Epithelial cell of prostate (primary cell): ENCODE measurements at regions not wholly inside any gene's neighbourhood (a gene's known extent, or its start where the extent isn't known, plus 50 kb on each side); places are given as distances from the start of the nearest gene placed in this dataset.

Experiments used
- DNase-seq: peaks from one replicate; pipeline ENCODE4 v3.0.0-alpha.2; 2011; ENCODE audit warnings: low read depth, low spot score
- H3K27ac ChIP-seq: fragments of 450-650 bp; 2 replicates; pipeline ENCODE4 v1.5.1; 2017; ENCODE audit warnings: mild to moderate bottlenecking

DNA sequence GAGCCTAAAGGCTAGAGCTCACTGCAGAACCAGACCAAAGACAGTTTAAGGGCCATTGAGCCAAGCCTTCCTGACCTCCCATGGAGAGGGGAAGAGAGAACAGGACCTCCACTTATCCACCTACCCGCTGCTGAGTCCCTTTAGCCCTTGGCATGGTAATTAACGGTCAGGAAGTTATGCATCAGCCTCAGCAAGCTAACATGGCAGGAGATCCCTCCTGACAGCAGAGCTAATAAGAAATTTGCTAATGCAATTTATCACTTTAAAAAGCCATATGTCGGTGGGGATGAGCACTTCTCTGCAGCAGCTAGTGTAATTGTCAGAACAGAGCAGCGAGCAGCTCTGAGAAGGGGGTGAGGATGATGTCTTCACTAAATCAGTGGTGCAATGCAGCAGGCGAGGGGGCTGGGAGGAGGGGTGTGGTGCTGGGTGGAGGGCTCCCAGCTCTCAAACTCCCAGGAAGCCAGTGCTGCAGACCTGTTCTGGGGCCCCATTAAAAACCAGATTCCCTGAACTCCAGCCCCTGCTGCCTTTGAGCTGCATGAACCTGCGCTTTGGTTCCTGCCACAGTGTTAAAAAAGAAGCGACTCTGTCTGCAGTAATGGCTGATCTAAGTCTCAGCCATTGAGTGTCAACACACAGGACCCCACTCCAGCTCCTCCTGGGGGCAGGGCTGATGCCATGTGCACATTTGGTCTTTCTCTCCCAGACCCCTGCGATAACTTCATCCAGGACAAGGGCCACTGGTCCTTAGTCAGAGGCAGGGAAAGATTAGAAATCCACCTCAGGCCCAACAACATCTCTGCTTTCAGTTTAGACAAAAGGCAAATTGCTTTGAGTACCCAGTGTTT is 63.0 kb upstream of the CALM2 start:
- H3K27ac ChIP-seq = no peak overlapping the region
- DNase-seq = no peak

DNA sequence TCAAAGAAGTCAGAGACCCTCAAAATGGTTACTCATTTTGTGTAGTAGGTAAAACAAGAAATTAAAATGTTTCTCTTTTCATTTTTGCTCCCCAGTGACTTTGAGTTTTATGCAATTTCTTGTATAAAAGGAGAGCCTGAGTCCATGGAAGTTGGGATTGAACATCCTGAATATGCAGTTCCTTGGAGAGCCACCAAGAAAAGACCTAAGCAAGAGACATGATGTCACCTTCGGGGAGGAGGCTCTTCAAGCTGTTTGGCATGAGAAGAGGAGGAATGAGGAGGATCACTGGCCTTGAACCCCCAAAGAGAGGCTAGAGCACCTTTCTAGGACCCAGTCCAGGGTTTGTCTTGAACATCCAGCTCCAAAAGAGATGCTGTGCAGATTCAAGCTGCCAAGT is 62.3 kb upstream of the CALM2 start:
- no peak overlapping the region for H3K27ac ChIP-seq
- DNase-seq = no peak

DNA sequence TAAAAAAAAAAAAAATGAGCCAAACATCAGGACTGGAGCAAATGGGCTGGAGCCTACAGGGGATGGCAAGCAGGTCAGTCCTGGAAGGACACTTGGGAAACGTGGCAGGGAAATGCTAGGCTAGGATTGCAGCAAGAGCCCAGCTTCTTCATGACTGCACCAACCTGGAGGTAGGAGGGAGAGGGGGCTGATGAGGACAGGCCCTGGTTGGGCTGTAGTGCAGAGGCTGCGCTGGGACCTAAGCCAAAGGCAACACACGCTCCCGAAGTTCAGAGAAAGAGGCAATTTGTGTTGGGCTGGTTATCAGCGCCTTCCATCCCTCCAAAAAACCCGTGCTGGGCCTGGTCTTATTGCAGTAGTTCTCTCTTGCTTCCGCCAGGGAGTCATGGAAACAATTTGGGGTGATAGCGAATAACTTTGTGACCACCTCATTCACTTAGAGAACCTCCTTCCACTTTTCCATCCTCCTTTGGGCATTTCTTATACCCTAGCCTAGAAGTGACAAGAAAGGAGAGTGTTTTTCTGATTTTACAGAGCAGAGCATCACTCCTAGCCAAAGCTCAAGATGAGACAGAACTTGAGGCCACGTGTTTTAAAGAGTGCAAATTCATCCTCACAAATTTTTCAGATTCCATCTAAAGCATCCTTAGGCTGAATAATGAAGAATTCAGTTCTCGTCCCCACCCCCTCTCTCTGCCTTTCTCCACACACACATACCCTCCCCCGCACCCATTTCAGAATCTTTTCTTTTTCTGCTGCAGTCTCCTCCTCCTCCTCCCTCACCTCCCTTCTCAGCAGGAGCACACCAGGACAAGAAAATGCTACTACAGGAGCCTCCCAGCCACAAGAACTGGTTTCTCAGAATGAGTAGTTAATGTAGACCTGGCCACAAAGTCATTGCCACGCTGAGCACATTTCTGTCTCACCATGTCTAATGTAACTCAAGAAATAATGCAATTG is 61.3 kb upstream of the CALM2 start:
- DNase-seq = no peak
- no peak overlapping the region for H3K27ac ChIP-seq

DNA sequence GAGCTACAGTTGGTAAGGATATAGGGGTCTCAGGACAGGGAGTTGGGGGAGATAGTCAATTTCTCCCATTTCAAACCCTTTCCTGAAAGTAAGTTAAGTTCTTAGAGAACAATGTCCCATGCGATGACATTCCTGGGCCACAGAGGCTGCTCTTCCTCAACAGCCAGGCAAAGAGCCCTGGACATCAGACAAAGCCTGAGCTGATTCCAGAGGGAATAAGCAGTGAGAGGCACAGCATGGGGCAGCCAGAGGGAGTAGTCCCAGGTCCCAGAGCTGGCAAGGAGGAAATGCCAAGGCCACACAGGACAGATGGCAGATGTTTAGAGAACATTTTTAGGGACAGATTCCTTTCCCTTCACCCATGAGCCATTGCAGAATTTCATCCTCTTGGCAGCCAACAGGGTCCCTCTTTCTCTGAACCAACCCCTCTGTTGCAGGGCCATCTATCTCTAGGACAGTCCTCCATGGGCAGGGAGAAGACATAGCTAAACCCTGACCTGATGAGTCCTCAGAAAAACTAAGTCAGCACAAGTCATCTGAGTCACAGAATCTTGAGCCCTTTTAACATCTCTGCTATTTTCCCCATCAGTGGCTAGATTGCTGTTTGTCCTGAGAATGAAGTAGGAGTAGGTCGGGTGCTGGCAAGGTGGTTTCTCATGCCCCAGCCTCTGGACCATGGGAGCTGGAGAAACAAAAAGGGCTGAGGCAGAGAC is 60.3 kb upstream of the CALM2 start:
- no peak overlapping the region for H3K27ac ChIP-seq
- no peak for DNase-seq

DNA sequence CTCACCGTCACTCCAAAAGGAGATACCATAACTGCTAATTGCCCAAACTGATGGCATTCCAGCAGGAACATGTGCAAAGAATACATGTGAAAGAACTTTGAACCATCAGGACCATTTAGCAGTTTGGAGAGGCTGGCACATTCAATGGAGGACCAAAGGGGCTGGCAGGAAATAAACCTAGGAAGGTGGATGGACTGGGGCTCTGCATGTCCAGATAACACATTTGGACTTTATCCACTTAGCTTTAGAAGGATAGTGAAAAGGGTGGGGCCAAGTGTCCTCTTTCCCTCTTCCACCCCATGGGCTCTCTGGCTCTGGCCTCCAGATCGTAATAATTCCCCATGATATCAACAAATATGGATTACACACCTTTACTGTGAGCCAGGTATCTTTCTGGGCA is 58.8 kb upstream of the CALM2 start:
- DNase-seq = no peak
- H3K27ac ChIP-seq = no peak overlapping the region

DNA sequence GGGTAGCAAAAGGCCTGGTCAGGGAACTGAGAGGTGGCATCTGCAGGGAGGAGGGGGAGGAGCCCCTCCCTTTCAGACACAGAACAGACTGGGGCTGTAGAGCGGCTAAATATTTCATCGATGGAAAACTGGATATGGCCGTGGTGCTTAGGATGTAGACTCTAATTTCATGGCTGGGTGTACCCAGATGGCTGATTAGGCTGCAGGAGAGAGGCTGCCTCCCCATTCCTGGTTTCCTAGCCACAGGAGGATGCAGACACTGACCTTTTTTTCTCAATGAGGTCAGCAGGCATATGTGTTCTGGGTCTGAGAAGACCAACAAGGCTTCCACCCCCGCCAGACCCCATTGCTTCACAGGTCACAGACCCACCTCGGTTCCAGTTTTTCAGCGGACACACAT is 58.1 kb upstream of the CALM2 start:
- DNase-seq = no peak
- no peak overlapping the region for H3K27ac ChIP-seq

DNA sequence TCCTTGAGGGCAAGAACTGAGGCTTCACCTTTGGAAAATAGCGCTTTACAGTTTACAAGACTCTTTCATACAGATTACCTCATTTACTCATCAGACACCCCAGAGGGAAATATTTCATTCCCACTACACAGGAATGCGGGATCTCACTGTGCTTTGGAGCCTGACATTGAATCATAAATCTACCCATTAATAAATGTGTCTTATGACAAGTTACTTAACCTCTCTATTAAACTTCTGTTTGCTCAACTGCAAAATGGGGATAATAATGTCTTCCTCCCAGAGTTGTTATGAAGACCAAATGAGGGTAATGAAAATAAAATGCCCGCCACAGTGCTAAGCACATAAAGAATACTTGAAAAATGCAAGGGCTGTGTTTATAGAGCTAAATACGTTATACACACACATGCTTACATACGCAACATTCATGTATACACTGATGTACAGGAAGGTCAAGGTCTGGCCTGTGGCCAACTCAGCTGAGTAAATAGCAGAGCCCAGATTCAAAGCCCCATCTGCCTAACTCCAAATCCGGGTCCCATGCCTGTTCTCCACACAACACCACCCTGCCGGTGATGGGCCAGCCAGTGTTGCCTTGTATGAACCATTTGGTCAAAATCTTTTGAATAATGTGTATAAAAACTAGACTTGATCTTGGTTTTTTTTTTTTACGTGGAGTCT is 56.6 kb upstream of the CALM2 start:
- no peak overlapping the region for H3K27ac ChIP-seq
- DNase-seq = no peak

DNA sequence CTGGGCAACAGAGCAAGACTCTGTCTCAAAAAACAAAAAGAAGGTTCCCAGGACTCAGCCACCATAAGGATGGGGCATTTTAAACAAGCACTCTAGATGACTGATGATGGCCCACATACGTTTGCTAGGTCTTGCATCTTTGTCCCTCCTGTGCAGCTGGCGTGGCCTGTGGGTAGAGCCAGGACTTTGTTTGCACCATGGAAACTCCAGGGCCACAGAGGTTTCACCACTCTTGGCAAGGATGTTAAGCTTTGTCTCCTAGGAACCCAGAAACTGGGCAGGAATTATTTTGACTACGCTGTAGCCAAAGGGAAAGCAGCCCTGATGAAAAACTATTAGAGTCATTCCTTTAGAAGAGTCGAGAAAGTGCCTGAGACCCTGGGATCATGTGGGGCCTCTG is 54.1 kb upstream of the CALM2 start:
- DNase-seq = no peak
- H3K27ac ChIP-seq = no peak overlapping the region

DNA sequence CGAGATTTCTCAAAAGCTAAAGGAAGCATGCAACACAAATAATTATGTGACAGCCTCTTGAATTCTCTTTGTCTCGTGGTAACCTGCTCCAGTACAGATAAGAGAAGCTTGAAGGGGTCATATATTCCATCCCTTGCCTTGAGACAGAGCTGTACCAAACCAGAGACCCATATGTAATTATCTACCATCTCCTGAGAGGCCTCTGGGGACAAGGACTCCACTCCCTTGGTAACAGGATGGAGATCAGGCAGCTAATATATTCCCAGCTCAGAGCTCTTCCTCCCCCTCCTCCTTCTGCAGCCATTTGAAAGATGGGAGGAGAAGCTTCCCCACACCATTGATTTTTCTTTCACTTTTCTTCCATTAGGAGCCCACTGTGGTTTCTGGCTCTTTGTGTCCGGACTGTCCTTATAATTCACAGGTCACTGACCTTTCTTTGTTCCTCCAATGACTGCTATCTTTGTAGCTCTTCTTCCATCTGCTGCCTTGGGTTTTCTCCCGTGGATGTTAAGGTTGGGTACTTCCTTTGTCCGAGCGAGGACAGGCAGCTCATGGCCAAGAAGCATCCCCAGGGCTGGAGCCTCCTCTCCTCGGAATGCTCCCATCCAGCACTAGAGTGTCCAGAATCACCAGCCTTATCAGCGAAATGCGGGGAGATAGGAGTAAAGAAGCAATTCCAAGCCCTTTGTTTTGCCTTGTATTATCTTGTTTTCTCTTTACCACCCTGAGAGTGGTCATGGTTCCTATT is 51.4 kb upstream of the CALM2 start:
- H3K27ac ChIP-seq = no peak overlapping the region
- DNase-seq = no peak

DNA sequence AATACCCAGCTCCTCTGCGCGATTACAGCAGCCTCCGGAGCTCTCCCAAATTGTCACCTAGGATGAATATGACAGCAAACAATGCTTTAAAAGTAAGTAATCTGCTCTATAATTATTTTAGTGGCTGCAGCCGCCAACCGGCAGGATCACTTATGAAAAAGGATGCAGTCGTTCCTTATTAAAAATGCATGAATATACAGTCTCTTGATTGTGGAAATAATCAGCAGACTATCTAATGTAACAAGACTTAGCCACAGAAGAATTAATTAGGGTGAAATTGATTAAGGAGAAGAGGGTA is 50.6 kb upstream of the CALM2 start:
- no peak for DNase-seq
- H3K27ac ChIP-seq = no peak overlapping the region

DNA sequence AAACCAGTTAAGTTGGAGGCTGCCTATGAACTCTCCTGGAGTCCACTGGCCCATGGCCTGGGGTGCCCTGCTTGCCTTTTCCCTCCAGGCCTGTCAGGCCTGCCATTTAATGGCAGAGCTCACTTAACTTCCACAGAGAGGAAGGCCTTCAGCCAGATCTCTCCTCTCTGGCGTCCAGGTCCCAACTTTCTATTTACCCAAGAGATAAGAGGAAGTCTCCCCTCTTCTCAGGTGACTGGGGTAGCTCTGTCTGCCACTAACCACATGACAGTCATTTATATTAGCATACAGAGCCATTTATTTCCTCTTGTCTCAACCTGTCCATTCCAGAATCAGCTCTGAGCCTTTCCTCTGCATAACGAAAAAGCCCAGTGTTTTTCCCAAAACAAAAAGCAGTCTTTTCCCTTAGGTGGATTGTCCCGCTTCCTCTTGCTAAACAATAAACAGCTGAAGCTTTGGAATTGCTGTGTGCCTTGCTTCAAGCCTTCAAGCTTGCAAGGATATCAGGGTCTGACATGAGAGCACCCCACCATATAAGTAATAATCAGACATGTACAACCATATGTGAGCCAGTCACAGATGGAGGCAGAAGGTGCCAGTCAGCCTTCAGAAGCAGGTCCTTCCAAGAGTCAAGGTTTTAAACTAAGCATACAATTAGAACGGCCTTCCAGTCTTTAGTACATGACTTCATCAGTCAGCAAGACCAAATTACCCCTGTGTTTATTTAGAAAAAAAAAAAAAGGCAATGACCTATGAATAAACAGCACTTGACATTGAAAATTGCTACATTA is 50.0 kb upstream of the CALM2 start:
- DNase-seq = no peak
- H3K27ac ChIP-seq = no peak overlapping the region
